GM21529 (cell line): ENCODE measurements at regions not wholly inside any gene's neighbourhood (a gene's known extent, or its start where the extent isn't known, plus 50 kb on each side); places are given as distances from the start of the nearest gene placed in this dataset.

Experiments used
- ATAC-seq: cut with Tn5 transposase; IDR thresholded peaks from one replicate; pipeline ENCODE4 v1.9.1; 2021; ENCODE audit not compliant: unreplicated experiment

DNA sequence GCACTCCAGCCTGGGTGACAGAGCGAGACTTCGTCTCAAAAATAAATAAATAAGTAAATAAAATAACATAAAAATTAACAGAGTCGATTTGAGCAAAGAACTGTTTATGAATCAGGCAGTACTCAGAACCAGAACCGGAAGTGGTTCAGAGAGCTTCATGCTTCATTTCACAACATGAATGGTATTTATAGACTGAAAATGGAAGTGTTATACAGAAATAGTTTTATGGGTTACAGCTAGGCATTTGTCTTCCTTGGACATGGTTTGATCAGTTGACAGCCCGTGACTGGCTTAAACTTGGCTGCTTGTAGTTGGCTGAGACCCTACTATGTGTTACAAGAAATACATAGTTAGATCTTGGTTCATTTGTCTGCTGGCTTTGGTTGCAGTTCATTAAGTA, 216.0 kb upstream of the MCTP2 start:
- no peak for ATAC-seq

DNA sequence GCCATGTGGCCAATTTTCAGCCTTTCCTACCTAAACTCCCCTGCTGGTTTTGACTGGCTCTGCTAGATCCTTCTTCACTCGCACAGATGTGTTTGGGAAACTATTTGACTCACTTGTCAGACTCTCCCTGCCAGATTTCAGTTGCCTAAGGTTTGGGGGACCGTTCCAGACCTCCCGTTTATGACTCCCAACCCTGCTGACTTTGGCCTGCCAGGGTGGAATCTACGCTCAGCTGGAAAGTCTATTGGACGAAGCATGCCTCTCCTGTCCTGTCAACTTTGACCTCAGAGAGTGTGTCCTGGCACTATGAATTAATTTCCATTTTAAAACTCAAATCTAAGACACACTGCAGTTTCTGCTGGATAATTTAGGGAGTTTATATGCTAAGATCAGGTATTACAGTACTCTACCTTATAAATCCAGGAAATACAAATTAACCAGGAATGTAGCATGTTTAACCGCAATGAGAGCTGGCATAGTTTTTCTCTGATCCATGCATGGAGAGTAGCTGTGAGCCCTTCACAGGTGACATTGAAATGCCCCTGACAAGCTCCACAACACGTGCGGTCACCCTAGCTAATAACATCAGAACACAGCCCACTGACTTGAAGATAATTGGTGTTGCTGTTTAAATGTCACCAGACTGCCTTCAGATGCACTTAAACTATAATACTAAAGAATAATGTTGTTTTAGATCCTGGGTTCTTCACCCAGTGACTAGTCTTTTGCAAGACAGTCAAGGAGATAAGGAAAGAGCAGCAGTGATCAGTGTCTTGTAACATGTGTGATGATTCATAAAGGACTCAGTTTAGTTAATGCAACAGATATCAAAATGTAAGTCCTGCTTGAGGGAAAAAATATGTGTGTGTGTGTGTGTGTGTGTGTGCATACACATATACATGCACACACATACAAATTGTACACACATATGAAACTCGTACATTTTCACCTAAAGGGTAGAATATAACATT, 223.0 kb upstream of the MCTP2 start:
- no peak for ATAC-seq

DNA sequence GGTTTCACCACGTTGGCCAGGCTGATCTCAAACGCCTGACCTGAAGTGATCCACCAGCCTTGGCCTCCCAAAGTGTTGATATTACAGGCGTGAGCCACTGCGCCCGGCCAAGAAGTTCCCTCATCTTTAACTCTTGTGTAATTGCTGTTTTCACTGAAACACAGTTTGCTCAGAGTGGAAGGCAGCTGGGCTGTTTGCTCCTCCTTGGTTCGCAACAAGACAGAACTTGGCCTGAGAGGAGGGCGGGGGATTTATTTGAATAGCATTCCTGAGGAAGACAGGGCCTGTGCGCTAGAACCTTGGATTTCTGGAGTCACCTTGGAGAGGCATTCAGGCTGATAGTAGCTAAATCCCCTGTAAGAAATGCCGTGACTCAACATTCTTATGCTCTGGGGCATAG, 226.7 kb upstream of the MCTP2 start:
- no peak for ATAC-seq

DNA sequence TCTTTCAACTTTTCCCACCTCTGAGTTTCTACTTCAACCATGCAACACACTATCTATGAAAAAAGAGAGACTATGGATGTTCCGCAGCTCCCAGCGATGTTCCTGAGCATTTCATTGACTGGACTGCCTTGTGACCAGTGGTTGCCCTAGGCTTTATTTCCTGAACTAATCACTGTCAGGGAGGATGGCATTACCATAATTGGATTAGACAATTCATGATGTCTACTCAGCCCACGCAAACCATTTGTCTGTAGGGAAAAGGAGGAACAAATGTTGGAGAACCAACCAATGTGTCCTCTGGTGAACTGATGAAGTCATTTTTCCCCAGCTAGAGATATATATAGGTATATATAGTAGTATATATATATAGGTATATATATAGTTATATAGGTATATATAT, 229.3 kb upstream of the MCTP2 start:
- no peak for ATAC-seq

DNA sequence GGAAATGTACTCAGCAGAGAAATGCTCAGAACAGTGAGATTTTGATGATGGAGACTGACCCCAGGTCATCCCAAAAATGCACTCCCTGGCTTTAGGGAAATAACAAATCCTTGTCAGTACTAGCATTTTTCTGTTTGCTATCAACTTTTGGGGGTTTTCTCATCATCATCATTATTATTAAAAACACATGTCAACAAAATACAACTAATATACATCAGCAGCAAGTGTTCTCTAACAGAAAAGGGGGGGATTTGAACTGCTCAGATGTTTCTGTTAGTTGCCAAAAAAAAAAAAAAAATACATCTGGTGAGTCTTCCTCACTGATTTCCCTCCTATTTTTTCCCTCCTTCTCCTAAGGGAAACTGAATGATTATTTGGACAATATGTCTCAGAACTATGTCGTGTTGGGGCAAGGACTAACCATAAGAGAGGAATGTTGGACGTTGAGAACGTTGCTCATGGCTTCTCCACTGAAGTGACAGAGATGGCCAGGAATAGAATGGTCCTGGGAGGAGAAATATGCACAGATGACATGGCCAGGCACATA, 230.0 kb upstream of the MCTP2 start:
- no peak for ATAC-seq

DNA sequence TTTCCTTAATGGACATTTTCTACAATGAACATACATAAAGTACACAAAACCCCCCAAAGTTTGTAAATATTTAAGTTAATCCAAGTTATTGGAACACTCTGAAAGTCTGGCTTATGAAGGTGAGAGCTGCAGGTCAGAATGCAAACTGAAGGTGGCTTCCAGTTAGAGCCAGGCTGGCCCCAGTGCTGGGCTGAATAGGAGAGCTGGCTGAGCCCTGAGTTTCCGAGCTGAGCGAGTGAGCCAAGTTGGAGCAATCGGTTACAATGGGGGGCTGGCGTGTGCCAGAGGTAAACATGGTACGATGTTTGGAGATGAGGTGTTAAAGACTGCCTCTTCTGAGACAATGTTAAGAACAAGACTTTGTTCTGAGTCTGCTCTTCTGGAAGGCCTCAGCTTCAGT, 230.8 kb upstream of the MCTP2 start:
- no peak for ATAC-seq

DNA sequence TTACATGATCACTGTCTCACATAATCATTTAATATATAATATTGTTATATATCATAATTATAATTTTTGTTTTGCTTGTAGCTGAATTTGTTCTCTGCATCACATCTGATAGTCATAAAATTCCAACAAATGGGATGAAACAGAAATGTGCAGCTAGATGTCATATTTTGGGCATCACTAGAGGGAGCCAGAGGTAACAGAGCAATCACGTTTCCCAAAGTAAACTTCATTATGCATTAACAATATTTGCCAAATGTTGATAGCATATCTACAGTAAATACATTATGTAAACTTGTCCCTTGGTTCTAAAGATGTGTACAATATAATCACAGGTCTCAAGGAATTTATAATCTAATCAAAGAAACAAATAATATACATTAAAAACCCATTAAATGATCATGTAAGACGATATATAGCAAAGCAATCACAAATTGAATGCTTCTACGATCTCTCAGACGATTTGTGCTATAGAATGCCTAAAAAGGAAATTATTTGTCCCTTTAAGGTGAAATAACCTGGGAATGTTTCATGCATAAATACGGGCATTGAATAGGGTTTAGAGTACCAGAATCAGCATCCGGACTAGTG, 234.2 kb upstream of the MCTP2 start:
- ATAC-seq = no peak

DNA sequence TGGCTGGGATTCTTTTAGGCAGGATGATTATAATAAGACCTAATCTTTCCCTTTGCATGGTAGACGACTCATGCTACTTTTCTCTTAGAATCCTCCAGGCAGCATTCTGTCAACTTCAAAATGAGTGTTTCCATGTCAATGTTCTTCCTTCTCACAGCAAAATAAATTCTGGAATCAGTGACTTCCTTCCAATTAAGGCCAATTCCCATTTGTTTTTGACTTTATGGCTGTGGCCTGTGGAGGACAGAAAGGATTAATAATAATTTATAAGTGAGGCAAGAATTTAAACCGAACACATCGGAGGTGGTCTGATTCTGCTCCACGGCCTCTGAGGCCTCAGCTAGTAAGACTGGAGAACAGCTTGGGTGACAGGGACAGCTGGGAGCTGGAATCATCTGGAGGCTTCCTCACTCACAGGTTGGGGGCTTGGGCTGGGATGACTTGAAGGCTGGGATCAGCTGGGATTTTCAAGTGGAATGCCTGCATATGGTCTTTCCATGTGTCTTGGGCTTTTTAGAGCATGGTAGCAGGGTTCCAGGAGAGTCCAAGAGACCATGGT, 241.8 kb upstream of the MCTP2 start:
- no peak for ATAC-seq

DNA sequence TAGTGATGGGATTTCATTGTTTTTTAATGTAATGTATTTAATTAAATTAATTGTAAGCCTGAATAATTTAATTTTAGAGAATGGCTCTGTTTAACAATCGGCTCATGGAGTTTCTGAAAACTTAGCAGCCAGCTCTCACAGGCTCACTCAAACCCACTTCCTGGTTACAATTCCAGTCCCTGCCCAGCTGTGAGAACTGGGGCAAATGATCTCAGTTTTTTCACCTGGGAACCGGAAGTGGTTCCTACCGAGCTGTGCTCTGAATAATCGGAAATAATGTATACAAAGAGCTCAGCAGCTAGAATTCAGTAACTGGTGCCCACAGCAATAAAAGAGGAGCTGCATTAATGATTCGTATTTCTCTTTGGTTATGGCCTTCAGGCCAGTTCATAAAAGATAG, 244.3 kb upstream of the MCTP2 start:
- ATAC-seq = no peak

DNA sequence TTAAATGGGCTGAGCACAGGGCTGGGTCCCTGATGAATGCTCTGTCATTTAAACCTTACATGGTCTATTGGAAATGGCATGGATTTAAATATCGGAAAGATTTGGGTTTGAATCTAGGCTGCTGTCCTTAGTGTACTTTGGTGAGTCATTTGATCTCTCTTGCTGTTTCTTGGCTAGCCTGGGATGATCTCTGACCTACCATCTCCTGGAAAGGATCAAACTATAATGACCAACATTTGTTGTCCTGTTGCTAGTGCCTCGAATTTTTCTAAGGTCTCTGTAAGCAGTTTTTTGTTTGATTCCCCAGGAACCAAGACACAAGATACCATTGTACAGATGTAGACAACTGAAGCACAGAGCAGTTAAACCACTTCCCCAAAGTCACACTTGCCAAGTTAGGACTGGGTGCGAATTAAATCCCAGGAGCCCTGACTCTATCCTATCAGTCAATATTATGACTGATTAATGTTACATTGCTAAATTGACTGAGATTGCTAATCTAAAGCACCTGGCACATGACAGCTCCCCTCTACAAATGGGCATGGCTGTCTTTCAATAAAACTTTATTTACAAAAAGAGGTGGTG, 244.9 kb upstream of the MCTP2 start:
- ATAC-seq = no peak

DNA sequence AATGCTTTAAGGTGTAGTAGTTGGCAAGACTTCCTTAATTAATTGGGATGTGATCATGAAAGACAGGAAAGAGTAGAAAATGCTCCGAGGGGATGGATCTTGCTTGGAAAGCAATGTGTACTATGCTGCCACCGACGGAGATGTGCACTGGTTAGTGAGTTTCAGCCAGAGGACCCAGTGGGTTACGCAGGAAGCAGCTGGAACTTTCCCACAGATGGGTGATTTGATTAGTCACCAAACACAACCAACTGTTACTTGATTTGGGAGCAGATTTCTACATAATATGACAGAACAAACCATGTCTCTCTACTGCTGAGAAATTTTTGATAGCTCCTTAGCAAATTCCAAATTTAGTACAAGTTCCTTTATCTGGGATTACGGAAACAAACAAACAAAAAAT, 245.4 kb upstream of the MCTP2 start:
- no peak for ATAC-seq

DNA sequence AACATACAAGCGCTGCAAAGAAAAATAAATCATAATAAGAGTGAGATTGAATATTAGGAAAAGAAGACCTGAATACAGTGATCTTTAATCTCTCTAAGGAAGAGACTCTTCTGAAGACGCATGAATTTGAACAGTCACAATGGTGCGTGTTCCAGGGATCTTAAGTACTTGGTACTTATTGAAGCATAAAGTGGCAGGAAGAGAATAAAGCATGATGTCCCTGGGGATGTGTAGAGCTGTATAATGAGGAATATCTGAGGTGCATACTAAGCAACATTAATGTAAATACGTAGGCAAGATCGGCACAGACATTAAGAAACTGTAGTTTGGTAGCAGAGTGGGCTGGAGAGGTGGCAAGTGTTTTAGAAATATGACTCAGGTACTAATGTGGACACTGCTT, 246.2 kb upstream of the MCTP2 start:
- ATAC-seq = no peak

DNA sequence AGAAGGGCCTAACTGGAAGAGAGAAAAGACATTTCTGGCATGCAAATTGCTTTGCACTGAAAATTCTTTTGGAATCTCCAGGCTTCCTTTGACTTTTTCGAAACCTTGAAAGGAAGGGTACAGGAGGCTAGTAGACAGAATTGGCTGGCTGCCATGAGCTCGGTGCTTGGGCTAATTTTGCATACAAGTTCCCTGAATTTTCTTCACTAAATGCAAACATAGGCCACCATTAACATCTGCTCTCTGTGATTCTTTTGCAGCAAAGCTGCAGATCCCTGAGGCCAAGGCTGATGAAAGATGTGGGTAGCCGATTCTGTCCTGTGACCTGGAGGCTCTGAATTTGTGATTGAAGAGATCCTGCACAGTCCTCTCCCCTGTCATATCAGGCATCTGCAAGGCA, 247.8 kb upstream of the MCTP2 start:
- no peak for ATAC-seq

DNA sequence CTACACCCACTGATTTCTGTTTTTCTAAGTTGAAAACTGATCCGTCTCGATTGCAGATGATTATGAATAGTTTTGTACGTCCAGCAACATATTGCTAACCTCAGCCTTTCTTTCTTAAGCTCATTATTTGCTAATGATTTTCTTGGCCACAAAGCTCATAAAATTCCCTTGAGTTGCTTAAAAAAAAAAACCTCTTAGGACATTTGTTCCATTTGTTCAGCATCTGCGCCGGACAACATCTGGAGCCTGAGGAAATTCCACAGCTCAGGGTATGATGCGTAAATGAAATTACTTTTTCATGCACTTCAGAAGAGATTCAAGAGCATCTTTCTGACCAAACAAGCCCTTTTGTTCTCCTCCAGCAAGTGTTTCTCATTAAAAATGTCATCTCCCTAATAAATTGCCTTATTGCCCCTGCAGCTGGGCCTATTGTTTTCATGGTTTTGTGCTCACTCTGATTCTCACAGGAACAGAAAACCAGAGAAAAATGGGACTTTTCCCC, 249.1 kb upstream of the MCTP2 start:
- ATAC-seq = no peak

DNA sequence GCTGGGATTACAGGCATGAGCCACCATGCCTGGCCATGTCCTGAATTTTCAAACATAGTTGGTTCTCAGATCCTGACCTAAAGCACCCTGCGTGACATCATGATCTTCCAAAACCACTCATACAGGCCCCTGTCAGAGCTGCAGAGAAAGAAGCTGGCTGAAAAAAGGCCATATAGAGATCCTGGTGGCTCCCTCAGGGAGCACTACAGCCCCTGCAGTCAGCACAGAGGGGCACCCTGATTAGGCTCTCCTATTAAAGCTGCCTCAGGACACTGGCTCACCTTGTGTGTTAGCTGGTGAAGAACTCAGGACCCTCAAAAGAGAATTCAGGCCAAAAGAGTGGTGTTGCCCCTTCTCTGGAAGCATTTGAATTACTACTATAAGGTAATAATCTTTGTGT, 249.7 kb upstream of the MCTP2 start:
- no peak for ATAC-seq

DNA sequence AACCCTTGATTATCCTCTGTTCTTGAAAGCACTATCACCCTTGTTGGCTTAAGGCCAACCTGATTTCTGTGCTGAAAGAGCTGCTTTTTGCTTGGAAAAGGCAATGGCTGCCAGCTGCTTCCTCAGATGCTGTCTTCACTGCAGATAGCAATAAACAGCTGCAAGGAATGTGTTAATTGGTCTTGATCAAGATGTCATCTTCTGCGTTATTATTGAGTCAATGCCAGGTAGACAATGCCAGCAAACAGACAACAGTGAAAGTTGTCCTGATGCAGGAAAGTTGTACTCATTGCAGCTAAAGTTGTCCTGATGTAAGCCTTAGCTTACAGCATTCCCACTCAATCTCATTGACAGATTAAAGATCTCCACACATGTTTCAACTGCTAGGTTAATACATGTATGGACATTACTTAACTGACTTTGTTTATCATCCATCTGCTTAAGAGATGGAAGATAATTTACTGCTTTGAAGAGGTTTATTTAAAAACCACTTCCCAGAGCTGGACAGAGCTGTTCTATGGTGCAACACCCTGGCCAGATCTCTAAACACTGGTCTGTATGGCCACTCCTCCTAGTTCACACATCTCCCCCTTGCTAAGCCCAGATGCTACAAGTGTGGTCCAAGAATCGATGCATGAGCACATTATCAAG, 251.0 kb upstream of the MCTP2 start:
- ATAC-seq = no peak

DNA sequence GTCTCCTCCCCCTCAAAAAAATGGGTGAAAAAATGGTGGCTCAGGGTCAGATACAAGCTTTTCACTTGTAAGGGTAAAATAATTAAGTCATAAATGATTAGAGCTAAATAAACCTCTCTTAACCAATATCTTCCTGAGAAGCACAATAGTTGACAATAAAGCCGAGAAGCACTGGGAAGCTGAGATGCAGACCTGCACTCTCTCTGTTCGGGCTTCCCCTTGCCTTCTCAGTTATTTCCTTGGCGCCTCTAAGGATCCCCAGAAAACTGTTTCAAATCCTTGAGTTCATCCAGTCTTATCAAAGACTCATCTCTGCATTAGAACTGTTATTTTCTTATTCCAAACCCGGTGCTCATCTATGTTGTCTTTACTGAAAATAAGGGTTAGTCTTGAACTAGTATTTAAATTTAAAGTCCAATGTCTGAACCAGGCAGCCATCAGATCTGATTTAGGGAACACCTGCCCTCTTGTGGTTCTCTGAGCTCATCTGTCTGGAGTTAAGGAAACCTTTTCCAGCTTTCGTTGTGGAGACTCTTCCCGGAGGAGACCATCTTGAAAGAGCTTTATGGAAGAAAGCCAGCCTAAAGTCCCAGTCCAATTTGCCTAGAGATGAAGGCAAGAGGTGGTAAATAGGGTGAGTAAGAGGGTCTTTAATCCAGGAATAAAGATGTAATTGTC, 256.4 kb upstream of the MCTP2 start:
- no peak for ATAC-seq

DNA sequence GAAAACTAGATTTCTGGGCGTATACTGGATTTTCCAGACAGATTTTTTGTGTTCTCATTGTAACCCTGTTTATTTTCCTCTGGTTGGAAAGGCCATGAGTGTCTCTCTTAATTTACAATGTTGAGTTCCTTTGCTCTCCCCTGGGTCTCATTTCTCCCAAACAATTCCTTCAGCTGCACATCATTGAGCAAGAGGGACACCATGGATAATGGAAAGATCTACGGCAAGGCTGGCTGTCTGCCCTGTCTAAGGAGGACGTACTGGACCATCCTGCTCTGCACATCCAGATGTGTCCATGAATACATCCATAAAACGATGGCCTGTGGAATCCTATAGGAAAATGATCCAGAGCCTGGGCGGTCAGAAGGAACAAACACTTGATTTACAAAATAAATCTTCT, 258.1 kb upstream of the MCTP2 start:
- no peak for ATAC-seq

DNA sequence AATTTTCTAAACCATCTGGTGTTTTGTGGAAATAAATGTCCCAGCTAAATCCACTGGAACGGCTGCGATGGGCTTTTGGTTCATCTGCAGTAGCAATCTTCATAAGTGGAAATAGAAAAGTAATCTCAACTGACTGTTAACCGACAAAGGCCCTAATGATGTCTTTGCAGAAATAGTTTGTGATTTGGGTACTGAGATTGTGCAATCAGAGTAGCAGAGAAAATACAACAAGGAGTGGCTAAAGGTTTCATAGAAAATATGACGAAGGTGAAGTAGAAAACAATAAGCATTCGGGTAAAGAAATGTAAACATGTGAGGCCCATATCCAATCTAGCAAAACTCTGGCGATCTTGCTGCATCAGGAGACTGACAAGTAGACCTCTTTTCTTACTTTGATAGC, 262.6 kb upstream of the MCTP2 start:
- ATAC-seq = no peak

DNA sequence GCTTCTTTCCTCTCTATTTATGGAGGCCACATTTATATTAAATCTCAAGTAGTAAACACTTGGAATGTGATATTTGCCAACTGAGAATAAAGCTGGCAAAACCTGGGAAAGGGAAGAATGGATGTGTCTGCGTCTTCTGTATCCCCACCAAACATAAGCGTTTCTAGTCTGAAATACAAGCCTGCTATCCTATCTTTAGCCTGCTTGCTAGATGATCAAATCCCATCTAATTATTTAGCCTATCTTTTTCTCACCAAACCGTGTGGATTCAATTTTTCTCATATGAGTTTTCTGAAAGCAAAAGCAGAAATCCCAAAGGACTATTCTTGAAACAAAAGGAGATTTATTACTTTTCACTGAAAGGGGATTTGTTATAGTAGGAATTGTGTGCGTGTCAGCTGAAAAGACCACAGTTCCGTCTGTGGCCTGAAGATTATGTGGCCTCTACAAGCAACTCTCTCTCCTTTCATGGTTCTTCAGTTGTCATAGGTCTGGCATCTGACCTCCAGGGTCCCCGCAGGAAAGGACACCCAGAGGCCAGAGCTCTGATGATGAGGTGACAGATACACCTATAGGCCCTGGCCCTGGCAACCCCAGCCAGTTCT, 266.0 kb upstream of the MCTP2 start:
- no peak for ATAC-seq
